ENCODE measurements at regions not wholly inside any gene's neighbourhood (a gene's known extent, or its start where the extent isn't known, plus 50 kb on each side); places are given as distances from the start of the nearest gene placed in this dataset.

GRCh38 chr7:28292834-28293526 is 112.4 kb upstream of the JAZF1 start:
- no peak for DNase-seq (ENCODE audit: low spot score)

GRCh38 chr7:28293527-28293835 is 112.9 kb upstream of the JAZF1 start:
- DNase-seq (ENCODE audit: low spot score), result no peak

DNA sequence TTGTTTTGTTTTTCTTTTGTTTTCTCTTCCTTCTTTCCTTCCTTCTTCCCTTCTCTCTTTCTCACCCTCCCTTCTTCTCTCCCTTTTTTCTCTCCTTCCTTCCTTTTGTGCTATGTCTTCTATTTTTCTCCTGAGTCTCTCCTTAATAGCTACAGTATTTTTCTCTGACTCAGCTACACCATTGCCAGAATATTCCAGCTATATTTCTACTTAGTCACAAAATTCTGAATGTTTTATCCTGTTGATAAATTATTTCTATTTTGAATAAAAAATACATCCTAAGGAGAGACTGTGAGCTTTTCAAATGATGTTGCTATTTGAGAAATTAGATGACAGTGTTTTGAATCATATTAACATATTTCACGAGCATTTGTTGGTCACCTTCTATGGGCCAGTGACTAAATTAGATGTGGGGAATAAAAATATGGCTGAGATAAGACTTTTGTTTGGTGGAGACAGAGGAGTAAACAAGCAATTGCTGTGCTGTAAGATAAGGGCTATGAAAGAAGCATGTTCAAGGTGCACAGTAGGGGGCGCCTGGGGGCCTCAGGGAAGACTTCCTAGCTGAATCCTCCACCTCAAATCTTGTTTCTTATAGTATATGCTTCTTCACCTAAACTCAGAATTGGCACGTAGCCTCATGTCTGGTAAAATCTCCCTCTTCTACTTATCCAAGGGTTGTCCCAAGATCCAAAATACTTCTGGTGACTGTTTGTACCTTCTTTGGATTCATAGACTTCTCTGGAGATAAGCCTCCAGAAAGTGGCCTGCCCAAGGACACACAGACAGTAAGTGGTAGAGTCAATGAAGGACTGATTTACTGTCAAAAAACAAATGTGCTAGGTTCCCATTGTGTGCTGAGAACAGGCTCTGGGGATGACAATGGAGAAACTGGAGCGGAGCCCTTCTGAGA is 115.5 kb upstream of the CREB5 start:
- peak; percentile 31 for DNase-seq (ENCODE audit: low spot score)

DNA sequence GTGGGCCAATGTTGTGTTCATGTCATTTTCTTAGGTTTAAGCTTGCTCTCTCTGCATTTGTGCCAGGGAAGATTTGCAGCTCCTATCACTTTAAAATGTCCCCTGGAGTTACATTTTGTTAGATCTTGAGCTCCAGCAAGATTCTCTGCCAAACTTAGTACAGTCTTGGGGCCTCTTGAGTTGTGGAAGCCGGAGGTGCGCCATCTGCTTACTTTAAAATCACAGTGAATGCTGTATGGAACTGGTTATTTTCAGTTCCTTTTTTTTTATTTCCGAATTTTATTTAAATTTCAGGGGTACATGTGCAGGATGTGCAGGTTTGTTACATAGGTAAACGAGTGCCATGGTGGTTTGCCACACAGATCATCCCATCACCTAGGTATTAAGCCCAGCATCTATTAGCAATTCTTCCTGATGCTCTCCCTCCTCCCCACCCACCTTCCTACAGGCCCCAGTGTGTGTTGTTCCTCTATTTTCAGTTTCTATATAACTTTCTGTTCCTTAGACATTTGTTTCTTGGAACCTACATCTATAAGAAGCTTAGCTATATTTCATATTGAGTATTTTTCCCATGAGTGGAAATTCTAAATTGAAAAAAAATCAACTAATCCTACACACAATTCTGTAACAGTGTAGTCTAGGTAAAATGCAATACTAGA is 114.4 kb upstream of the CREB5 start:
- no peak for DNase-seq (ENCODE audit: low spot score)

GRCh38 chr7:28298870-28299518 is 113.3 kb upstream of the CREB5 start:
- DNase-seq (ENCODE audit: low spot score), result peak; percentile 69

DNA sequence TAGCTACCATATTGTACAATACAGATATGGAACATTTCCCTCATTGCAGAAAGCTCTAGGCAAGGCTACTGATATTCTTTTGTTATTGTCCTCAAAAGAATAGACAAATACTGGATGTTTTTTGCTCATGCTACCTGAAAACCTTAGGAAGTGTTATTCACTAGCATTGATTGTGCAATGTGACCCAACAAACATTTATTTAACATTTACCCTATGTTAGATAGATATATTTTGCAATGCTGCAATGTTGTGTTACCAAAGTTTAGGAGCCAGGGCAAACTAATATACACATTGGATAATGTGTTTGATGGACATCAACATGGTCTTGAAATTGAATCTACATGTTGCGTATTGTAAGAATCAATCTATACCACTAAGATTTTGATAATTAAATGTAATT is 112.8 kb upstream of the CREB5 start:
- no peak for DNase-seq (ENCODE audit: low spot score)

- DNase-seq (ENCODE audit: low spot score), result no peak
Observed at GRCh38 chr7:28300488-28300887, 111.8 kb upstream of the CREB5 start.

DNA sequence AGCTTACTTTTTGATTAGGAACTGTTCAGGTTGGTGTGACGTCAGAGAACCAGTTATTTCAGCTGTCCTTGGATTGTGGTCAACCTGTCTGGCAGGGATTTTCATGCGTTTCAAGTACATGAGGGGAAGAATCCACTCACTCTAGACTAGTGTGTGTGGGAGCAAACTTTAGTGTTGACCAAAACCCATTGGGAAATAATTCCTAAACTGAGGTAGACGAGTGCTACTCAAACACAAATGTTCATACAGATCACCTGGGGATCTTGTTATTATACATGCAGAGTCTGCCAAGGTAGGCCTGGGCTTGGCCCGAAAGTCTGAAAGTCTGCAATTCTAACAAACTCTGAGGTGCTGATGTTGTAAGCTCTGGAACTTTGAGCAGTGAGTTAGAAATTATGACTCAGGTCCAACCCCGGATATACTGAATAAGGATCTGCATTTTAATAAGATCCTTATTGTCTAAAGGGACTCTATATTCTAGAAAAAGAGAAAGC is 111.1 kb upstream of the CREB5 start:
- peak; percentile 67 for DNase-seq (ENCODE audit: low spot score)

- DNase-seq (ENCODE audit: low spot score), result no peak
Observed at GRCh38 chr7:28304290-28304689, 108.0 kb upstream of the CREB5 start.

DNA sequence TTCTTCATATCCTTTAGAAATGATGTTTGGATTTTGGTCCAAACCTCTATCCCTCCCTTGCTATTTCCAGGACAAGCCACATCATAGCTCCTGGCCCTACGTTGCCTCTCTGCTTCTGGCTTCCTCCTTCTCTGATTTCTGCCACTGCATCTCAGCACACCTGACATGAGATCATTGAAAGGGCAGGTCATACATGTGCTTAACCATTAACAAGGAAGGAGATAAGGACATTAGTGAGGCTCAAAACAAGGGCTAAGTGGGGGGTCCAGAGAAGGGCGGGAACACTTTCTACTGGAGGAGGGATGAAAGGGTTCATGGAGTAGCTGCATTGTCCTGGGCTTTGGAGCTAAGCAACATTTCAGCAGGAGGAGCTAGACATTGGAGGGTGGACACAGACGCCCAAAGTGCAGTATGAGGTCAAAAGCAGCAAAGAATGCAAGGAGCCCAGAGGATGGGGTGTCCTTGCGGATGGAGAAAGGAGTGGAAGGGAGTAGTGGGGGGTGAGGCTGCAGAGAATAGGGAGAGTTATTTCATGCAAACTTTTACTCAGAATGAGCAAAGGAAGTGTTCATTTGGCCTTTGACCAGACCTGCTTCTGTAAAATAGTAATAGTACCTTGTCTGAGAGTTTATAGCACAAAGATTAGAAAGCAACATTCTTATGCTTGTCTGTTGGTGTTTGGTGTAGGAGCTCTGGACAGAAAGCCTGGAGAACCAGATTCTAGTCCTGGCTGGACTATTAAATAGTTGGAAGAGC is 102.4 kb upstream of the CREB5 start:
- DNase-seq (ENCODE audit: low spot score), result no peak

- no peak for DNase-seq (ENCODE audit: low spot score)
Observed at GRCh38 chr7:28310460-28310848, 101.9 kb upstream of the CREB5 start.

GRCh38 chr7:28311670-28312069 is 100.6 kb upstream of the CREB5 start:
- DNase-seq (ENCODE audit: low spot score), result no peak

- DNase-seq (ENCODE audit: low spot score), result no peak
Observed at GRCh38 chr7:28312948-28313347, 99.4 kb upstream of the CREB5 start.

DNA sequence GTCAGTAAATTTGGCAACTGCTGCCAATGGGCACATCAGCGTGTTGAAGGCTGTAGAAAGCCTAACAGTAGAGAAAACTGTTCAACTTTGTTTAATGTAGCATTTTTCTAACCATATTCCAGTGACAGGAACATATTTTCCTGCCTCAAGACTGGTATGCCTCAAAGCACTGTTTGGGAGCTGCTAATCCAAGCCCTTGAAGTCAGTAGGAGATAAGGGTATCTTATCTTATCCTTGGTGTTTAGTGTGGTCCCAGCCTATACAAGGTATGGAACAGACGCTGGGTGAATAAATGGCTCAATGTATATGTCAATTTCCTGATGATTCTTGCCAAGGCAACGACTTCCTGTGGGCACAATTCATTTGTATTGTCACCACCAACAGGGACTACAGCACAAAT is 97.5 kb upstream of the CREB5 start:
- DNase-seq (ENCODE audit: low spot score), result no peak

DNA sequence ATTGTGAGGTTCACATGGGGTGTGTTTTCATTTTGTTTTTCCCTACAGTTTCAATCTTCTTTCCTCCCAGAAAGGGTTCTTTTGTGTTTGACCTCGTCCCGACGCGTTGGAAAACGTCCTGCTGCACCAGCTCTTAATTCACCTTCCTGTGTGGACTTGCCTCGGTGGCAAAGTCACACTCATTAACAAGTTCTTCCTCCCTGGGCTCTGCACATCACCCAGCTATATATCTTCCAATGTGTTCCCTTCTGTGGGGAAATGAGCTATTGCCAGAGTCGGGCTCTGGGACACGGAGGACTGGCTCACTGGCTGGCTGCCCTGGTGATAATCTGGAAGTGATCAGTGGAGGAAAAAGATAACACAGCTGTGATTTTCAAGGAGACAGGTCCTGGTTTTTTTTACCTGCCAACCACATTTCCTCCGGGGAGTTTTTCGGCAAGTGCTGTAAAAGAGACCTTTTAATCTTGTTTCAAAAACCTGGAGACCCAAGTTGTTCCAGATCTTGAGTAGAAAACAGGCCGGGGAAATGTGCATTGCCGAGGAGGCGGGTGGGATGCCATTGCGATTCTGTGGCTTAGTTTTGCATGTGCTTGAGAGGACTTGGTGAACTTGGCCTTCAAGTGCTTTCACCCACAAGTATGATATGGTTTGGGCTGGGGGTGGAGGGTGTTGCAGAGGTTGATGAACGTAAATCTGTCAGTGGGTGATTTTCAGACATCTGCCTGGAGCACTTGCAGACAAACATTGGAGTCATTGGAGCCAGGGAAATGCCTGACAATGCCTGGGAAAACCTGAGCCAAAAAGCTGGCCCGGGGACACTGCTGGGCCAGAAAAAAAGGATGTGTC is 96.5 kb upstream of the CREB5 start:
- DNase-seq (ENCODE audit: low spot score), result no peak

DNA sequence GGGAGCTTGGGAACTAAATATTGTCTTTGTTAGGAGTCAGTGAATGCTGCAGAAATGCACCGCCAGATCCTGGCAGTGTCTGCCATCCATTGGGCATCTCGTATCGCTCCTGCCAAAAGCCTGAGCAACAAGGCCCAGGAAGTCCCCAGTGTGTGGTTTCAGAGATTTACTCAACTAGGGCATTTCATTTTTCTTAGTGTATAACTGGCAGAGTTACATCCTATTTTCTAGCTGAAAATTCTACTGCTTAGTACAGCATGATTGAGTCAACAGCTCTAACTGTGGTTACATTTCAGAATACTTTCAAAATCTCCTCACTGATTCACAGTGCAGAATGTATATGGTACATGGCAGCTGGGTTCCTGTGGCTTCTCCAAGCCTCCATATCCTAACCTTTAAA is 95.8 kb upstream of the CREB5 start:
- DNase-seq (ENCODE audit: low spot score), result no peak

DNA sequence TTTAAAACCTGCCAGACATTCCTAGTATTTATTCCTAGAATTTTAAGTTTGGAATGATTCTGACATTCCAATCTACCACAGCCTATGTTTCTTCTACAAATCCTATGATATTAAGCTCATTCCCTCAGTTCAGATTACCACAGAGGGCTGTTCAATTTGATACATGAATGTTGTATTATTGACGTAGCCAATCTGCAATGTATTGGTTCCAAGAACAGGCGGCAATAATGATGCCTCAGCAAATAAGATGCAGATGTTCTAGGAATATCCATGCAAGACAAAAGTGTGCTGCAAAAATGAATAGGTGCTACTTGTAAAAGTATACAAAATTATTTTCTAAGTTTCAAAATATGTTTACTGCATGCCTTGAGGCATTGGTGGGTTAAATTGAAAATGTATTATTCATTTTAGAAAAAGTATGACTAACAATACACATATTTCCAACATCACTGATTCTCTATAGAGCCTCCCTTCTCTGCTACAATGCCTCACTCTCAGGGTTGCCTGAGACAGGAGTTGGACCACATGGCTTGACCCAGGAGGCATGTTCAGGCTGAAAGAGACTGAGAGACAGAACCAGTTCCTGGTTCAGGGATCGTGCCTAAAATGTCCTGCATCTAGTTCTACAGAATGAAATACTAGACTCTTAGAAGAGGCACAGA is 94.1 kb upstream of the CREB5 start:
- DNase-seq (ENCODE audit: low spot score), result no peak

GRCh38 chr7:28323833-28324232 is 88.5 kb upstream of the CREB5 start:
- DNase-seq (ENCODE audit: low spot score), result no peak

- no peak for DNase-seq (ENCODE audit: low spot score)
Observed at GRCh38 chr7:28328146-28328545, 84.2 kb upstream of the CREB5 start.
